HG03520 (cell line): ENCODE measurements at regions not wholly inside any gene's neighbourhood (a gene's known extent, or its start where the extent isn't known, plus 50 kb on each side); places are given as distances from the start of the nearest gene placed in this dataset.
"Not testable (repeated sequence)": the region's sequence is repeated elsewhere in the genome, so short reads cannot be mapped to it uniquely, and the experiment has no call there.

Experiments
- ATAC-seq: cut with Tn5 transposase; IDR thresholded peaks from one replicate; pipeline ENCODE4 v1.9.1; 2021; ENCODE audit warnings: mild to moderate bottlenecking, moderate library complexity; ENCODE audit not compliant: unreplicated experiment

DNA sequence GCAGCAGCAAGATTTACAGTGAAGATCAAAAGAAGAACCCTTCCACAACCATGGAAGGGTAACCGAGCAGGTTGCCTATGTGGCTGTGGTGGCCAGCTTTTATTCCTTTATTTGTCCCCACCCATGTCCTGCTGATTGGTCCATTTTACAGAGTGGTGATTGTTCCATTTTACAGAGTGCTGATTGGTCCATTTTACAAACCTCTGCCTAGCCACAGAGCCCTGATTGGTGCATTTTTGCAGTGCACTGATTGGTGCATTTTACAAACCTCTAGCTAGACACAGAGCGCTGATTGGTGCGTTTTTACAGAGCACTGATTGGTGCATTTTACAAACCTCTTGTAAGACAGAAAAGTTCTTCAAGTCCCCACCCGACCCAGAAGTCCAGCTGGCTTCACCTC is 75.8 kb upstream of the MSX2 start:
- ATAC-seq, result not testable (repeated sequence)

DNA sequence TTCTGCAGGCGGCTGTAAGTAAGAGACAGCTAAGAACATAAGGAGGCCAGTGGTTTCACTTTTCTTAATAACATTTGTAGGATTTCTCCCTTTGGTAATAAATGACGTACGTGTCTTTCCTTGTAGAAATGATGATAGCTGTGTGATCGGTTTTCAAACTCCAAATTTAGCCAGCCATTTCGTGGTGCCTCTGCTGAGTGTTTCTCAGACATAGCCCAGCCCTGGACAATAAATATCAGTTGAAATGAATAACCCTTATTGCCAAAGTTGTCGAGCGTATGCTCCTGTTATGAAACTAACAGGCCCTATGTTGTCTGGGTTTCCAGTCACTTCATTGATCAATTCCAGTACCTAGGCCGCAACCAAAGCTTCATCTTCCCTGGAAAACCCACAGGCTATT is 75.0 kb upstream of the MSX2 start:
- ATAC-seq, result no peak

DNA sequence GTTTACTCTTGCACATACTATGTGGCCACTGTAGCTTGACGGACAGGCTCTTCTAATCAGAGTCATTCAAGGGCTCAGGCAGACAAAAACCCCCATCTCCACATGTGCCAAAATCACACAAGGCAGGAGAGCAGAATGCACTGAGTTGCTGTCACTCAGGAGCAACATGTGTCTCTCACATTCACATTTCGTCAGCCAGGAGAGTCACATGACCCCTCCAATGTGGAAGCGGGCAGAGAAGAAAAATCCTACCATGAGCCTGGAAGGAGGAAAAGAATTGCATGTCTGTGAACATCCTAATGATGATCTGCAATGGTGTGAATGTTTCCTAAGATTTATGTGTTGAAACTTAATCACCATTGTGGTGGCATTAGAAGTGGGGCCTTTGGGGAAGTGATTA is 69.9 kb upstream of the MSX2 start:
- ATAC-seq, result no peak

GRCh38 chr5:174655351-174655750 is 69.0 kb upstream of the MSX2 start:
- ATAC-seq, result no peak

DNA sequence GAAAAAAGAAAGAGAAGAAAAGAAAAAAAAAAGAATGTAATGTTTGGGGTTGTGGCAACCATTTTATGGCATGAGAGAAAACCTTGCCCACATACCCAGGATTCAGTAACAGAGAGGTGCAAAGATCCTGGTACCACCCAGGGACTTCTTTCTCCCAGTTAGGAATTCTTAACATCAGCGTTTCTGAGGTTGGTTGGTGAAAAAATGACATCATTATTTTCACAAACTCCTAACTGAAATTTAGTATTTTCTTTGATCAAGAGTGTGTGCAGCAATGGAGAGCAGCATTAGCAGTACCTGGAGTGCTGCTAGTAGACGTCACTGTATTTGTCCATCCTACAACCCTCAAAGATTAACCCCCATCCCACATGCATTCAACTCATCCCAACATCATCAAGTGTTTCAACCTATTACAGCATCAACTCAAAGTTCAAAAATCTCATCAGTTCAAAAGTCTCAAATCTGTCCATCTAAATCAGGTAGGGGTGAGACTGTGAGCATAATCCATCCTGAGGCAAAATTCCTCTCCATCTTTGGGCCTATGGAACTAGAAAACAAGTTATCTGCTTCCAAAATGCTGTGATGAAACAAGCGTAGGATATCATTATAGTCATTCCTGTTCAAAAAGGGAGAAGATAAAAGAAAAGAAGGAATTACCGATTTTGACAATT is 60.1 kb upstream of the MSX2 start:
- ATAC-seq, result no peak

DNA sequence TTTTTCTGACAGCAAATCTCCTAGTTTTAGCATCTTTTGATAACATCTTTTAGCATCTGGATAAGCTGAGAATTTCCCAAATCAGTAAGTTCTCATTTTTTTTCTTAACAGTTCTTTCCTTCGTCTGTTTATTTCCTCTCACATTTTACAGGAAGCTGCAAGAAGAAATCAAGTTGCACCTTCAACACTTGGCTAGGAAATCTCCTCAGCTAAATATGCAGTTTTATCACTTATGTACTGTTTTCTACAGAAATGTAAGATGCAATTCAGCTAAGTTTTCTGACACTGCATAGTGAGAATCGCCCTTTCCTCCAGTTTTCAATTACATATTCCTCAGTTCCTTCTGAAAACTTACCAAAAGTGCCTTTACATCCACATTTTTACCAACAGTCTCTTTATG is 59.0 kb upstream of the MSX2 start:
- ATAC-seq, result no peak

- ATAC-seq, result no peak
These were observed 56.9 kb upstream of the MSX2 start for GRCh38 chr5:174667526-174667925.

DNA sequence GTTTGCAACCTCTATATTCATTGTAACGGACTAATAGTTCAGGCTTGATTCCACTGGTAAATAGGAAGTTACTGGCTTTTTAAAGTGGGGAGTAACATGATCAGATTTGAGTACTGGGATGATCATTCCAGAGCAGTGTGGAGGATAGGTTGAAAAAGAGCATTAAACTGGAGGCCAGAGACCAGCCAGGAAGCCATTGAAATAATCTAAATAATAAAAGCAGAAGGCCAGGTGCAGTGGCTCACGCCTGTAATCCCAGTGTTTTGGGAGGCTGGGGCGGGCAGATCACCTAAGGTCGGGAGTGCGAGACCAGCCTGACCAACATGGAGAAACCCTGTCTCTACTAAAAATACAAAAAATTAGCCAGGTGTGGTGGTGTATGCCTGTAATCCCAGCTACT is 56.0 kb upstream of the MSX2 start:
- ATAC-seq, result no peak
